Panc1 (cell line): ENCODE measurements at regions not wholly inside any gene's neighbourhood (a gene's known extent, or its start where the extent isn't known, plus 50 kb on each side); places are given as distances from the start of the nearest gene placed in this dataset.

ENCODE experiments used
- ATAC-seq: fragments of 200-7000 bp; cut with Tn5 transposase; 2 replicates; pipeline ENCODE4 v1.9.1; 2020; ENCODE audit warnings: mild to moderate bottlenecking, moderate library complexity
- BruUV-seq: library from RNA; stranded (reverse); fragments of 400-500 nt; replicated peaks from 2 replicates; lab custom pipeline; 2021; lab: Mats Ljungman, UMichigan
- CTCF ChIA-PET: fragments of 300-600 bp; sonication (Branson Sonifier 250); formaldehyde crosslinking; loops from one replicate; lab custom pipeline; 2022; ENCODE audit warnings: antibody characterized with exemption; lab: Charles Lee
- POLR2A ChIA-PET: fragments of 300-600 bp; sonication (Branson Sonifier 250); formaldehyde crosslinking; loops from one replicate; lab custom pipeline; 2022; ENCODE audit warnings: antibody characterized with exemption; lab: Charles Lee
- DNase-seq: peaks from one replicate; pipeline ENCODE4 v3.0.0-alpha.2; 2010; ENCODE audit warnings: low read depth, low spot score
- H3K27ac ChIP-seq: 2 replicates; pipeline ENCODE4 v1.5.1; 2011; ENCODE audit warnings: mild to moderate bottlenecking, low read length, inconsistent platforms
- H3K27me3 ChIP-seq: fragments of 200-500 bp; sonication (Bioruptor generic); 2 replicates; pipeline ENCODE4 v1.6.0; 2014; ENCODE audit warnings: low read length, inconsistent platforms; ENCODE audit not compliant: control insufficient read depth, insufficient read depth
- H3K36me3 ChIP-seq: fragments of 200-500 bp; sonication (Bioruptor generic); 2 replicates; pipeline ENCODE4 v1.5.1; 2014; ENCODE audit warnings: inconsistent platforms, mild to moderate bottlenecking, low read length, moderate library complexity; ENCODE audit not compliant: control insufficient read depth, insufficient read depth
- H3K4me1 ChIP-seq: 2 replicates; pipeline ENCODE4 v1.5.1; 2011; ENCODE audit warnings: inconsistent platforms, mild to moderate bottlenecking, low read length, moderate library complexity; ENCODE audit not compliant: control insufficient read depth, insufficient read depth
- H3K4me3 ChIP-seq, 2 experiments: 2 replicates each; pipeline ENCODE4 v1.5.1; 2011 to 2012; ENCODE audit warnings: low read depth in 2 of 2, low read length in 2 of 2, mild to moderate bottlenecking in 2 of 2, inconsistent platforms in 1 of 2, moderate library complexity in 1 of 2
- H3K9me3 ChIP-seq: fragments of 200-500 bp; sonication (Bioruptor generic); 2 replicates; pipeline ENCODE4 v1.5.1; 2014; ENCODE audit warnings: low read depth, mild to moderate bottlenecking, inconsistent platforms, low read length, moderate library complexity; ENCODE audit not compliant: control insufficient read depth, insufficient read depth
- CTCF ChIP-seq: fragments of 450-650 bp; IDR thresholded peaks from 2 replicates; pipeline ENCODE4 v1.5.1; 2017; ENCODE audit warnings: mild to moderate bottlenecking
- POLR2AphosphoS5 ChIP-seq: IDR thresholded peaks from 2 replicates; pipeline ENCODE4 v1.6.1; 2012; ENCODE audit warnings: mild to moderate bottlenecking, low read depth, low read length, moderate library complexity
- REST ChIP-seq, 2 experiments: IDR thresholded peaks; 2 replicates each; pipeline ENCODE4 v1.6.1; 2011 to 2012; ENCODE audit warnings: low read depth in 2 of 2, control low read depth in 1 of 2, low read length in 1 of 2, mild to moderate bottlenecking in 1 of 2, moderate library complexity in 1 of 2; ENCODE audit not compliant: insufficient read depth in 1 of 2
- SIN3A ChIP-seq: IDR thresholded peaks from 2 replicates; pipeline ENCODE4 v1.6.1; 2012; ENCODE audit warnings: low read depth, mild to moderate bottlenecking, low read length, moderate library complexity, borderline replicate concordance; ENCODE audit not compliant: insufficient read depth
- TCF7L2 ChIP-seq: IDR thresholded peaks from 2 replicates; pipeline ENCODE4 v1.6.1; 2011; ENCODE audit warnings: mild to moderate bottlenecking, low read depth, low read length, inconsistent platforms
- in situ Hi-C: cut with HindIII; loops from 2 replicates; pipeline ENCODE4 v1.10.0; 2016; ENCODE audit warnings: low sequenced_read_pairs, low pct_unique_long_range_greater_than_20kb
- intact Hi-C: fragments of 100-400 bp; cut with micrococcal nuclease; formaldehyde crosslinking; loops from one replicate; pipeline ENCODE4 v1.10.0; 2022; ENCODE audit not compliant: unreplicated experiment

DNA sequence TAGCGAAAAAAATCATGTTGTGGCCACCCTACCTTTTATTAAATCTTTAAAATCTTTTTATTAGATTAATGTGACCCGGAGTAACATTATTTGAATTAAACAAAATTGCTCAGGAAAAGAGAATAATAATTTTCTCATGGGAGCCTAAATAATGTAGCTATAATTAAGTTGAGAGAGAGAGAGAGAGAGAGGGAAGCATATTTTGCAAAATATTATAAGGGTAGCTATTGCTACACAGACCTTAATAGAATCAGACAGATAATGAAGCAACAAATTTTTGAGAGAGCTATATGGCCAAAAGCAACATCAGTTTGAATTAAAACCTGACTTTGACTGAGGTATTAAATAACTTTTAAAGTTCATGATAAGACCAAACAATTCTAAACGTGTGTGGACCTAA, 703.5 kb downstream of the TMTC2 start:
- no TSS peak for BruUV-seq
- H3K4me1 ChIP-seq = no peaks in the 10 kb centered on the region
- POLR2A ChIA-PET = no interaction called here
- DNase-seq (no peak), ATAC-seq (no peak)
- no peaks in the 10 kb centered on the region for H3K9me3 ChIP-seq
- TF ChIP-seq REST (IDR thresholded peaks at IDR 0.05; ENCODE audit: insufficient read depth in 1 of 2, low read depth in 2 of 2, low read length in 1 of 2) = no peak
- no peak for TF ChIP-seq CTCF
- TF ChIP-seq SIN3A = no peak
- no peak for TF ChIP-seq TCF7L2
- no peak for TF ChIP-seq POLR2AphosphoS5
- in situ Hi-C loops (no loop called here), intact Hi-C loops (no loop called here)
- H3K27ac ChIP-seq = no peak overlapping the region
- CTCF ChIA-PET = no interaction called here
- H3K36me3 ChIP-seq = no peaks in the 10 kb centered on the region
- H3K27me3 ChIP-seq = no peaks in the 10 kb centered on the region
- H3K4me3 ChIP-seq = no peak overlapping the region

- no TSS peak for BruUV-seq
- DNase-seq (no peak), ATAC-seq (no peak)
- in situ Hi-C loops (no loop called here), intact Hi-C loops (no loop called here)
- ChIA-PET POLR2A (no interaction called here), CTCF (no interaction called here)
- H3K36me3 ChIP-seq = no peaks in the 10 kb centered on the region
- no peak overlapping the region for H3K4me3 ChIP-seq
- TF ChIP-seq CTCF = no peak
- TF ChIP-seq SIN3A = no peak
- TF ChIP-seq TCF7L2 = no peak
- no peak for TF ChIP-seq POLR2AphosphoS5
- H3K27ac ChIP-seq = no peak overlapping the region
- H3K27me3 ChIP-seq = no peaks in the 10 kb centered on the region
- no peaks in the 10 kb centered on the region for H3K9me3 ChIP-seq
- no peaks in the 10 kb centered on the region for H3K4me1 ChIP-seq
Observed at GRCh38 chr12:83389237-83389996, 702.7 kb downstream of the TMTC2 start.
